Karpas-422 (cell line): ENCODE measurements at regions not wholly inside any gene's neighbourhood (a gene's known extent, or its start where the extent isn't known, plus 50 kb on each side); places are given as distances from the start of the nearest gene placed in this dataset.

Source experiments
- DNase-seq: peaks from one replicate; pipeline ENCODE4 v3.0.0-alpha.2; 2015
- H2AFZ ChIP-seq: fragments of 200-600 bp; sonication (generic); 2 replicates; pipeline ENCODE4 v1.6.1; 2014; ENCODE audit warnings: antibody characterized with exemption, low read length, mixed read lengths
- H3K27ac ChIP-seq: fragments of 200-600 bp; sonication (generic); 2 replicates; pipeline ENCODE4 v1.5.1; 2014; ENCODE audit warnings: mild to moderate bottlenecking, low read length, moderate library complexity
- H3K27me3 ChIP-seq: fragments of 200-600 bp; sonication (generic); 2 replicates; pipeline ENCODE4 v1.6.1; 2014; ENCODE audit warnings: low read length, mixed read lengths
- H3K36me3 ChIP-seq: fragments of 200-600 bp; sonication (generic); 2 replicates; pipeline ENCODE4 v1.6.1; 2014; ENCODE audit warnings: low read length, mixed read lengths; ENCODE audit not compliant: insufficient read depth
- H3K4me1 ChIP-seq: fragments of 200-600 bp; sonication (generic); 2 replicates; pipeline ENCODE4 v1.6.1; 2014; ENCODE audit warnings: mild to moderate bottlenecking, low read length, mixed read lengths
- H3K4me2 ChIP-seq: fragments of 200-600 bp; sonication (generic); 2 replicates; pipeline ENCODE4 v1.6.1; 2014; ENCODE audit warnings: low read length, low read depth, mild to moderate bottlenecking; ENCODE audit not compliant: poor library complexity, severe bottlenecking
- H3K4me3 ChIP-seq: fragments of 200-600 bp; sonication (generic); 2 replicates; pipeline ENCODE4 v1.5.1; 2014; ENCODE audit warnings: mild to moderate bottlenecking, antibody characterized with exemption, low read length, mixed read lengths
- H3K79me2 ChIP-seq: fragments of 200-600 bp; sonication (generic); 2 replicates; pipeline ENCODE4 v1.6.1; 2014; ENCODE audit warnings: mild to moderate bottlenecking, low read length, mixed read lengths
- H3K9ac ChIP-seq: fragments of 200-600 bp; sonication (generic); 2 replicates; pipeline ENCODE4 v1.6.0; 2014; ENCODE audit warnings: low read length
- H3K9me2 ChIP-seq: fragments of 200-600 bp; sonication (generic), shearing (Covaris generic); replicated peaks from 2 replicates; pipeline ENCODE4 v1.6.0; 2014; ENCODE audit warnings: mild to moderate bottlenecking, low read length, moderate library complexity; ENCODE audit not compliant: insufficient read depth
- H3K9me3 ChIP-seq: fragments of 300-700, 200-600 bp; sonication (generic); 2 replicates; pipeline ENCODE4 v1.6.1; 2014; ENCODE audit warnings: low read length, mixed read lengths
- H4K20me1 ChIP-seq: fragments of 200-600 bp; sonication (generic); 2 replicates; pipeline ENCODE4 v1.6.1; 2014; ENCODE audit warnings: mild to moderate bottlenecking, antibody characterized with exemption, low read length, low read depth; ENCODE audit not compliant: insufficient read depth

DNA sequence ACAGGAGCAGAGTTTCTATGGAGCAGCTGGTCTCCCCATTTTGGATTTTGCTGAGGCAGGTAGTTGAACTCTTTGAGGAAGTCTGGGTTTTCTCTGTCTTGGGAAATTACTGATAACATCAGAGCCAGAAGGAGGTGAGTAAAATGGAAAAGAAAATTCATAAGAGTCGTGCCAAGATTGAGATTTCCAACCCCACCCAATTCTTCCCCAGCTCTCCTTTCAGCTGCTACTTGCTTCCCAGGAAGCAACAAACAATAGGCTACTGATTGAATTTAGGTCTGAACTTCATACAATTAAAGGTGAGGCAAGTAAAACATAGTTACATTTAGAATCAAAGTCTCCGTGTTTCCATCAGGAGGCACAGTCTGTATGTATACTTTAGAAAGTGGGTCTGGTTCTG is 54.6 kb upstream of the EOLA2 start:
- no peaks in the 10 kb centered on the region for H3K9me3 ChIP-seq
- H3K36me3 ChIP-seq: no peaks in the 10 kb centered on the region

DNA sequence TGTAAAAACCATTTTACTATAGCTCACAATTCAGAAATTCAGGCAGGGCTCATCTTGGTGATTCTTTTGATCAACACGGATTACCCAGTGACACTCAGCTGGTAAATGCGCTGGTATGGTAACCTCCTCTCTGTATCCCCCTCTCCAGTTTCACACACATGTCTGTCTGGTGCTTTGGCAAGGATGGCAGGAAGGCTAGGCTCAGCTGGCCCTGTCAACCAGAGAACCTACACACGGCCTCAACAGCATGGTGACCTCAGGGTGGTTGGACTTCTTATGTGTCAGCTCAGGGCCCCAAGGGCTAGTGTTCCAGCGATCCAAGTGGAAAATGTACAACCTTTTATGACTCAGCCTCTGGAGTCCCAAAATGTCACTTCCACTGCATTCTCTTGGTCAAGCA is 55.7 kb upstream of the EOLA2 start:
- no peak for DNase-seq
- H2AFZ ChIP-seq: no peak overlapping the region
- H3K36me3 ChIP-seq: no peaks in the 10 kb centered on the region
- H4K20me1 ChIP-seq: no peaks in the 10 kb centered on the region
- H3K9ac ChIP-seq: no peak overlapping the region
- no peaks in the 10 kb centered on the region for H3K9me2 ChIP-seq
- H3K4me2 ChIP-seq: no peak overlapping the region
- no peaks in the 10 kb centered on the region for H3K4me1 ChIP-seq
- no peaks in the 10 kb centered on the region for H3K79me2 ChIP-seq
- no peaks in the 10 kb centered on the region for H3K27me3 ChIP-seq
- H3K27ac ChIP-seq: no peak overlapping the region
- H3K9me3 ChIP-seq: no peaks in the 10 kb centered on the region
- no peak overlapping the region for H3K4me3 ChIP-seq

More for the DNA sequence above, 54.6 kb upstream of the EOLA2 start:
- H2AFZ ChIP-seq: no peak overlapping the region
- H4K20me1 ChIP-seq: no peaks in the 10 kb centered on the region
- H3K79me2 ChIP-seq: no peaks in the 10 kb centered on the region
- no peak overlapping the region for H3K4me3 ChIP-seq
- H3K4me1 ChIP-seq: peaks cover under 1% of the 10 kb centered on the region; the same call in 1 of the 2 replicates
- H3K4me2 ChIP-seq: no peak overlapping the region
- DNase-seq: no peak
- no peaks in the 10 kb centered on the region for H3K9me2 ChIP-seq
- H3K27me3 ChIP-seq: no peaks in the 10 kb centered on the region
- H3K27ac ChIP-seq: no peak overlapping the region
- H3K9ac ChIP-seq: no peak overlapping the region

GRCh38 chrX:149996515-149996914 is 58.2 kb upstream of the EOLA2 start:
- H3K4me3 ChIP-seq: no peak overlapping the region
- no peaks in the 10 kb centered on the region for H3K27me3 ChIP-seq
- H3K9me3 ChIP-seq: no peaks in the 10 kb centered on the region
- no peak for DNase-seq
- H2AFZ ChIP-seq: no peak overlapping the region
- H3K9me2 ChIP-seq: no peaks in the 10 kb centered on the region
- H3K9ac ChIP-seq: no peak overlapping the region
- H3K27ac ChIP-seq: no peak overlapping the region
- no peaks in the 10 kb centered on the region for H3K4me1 ChIP-seq
- no peaks in the 10 kb centered on the region for H4K20me1 ChIP-seq
- H3K36me3 ChIP-seq: no peaks in the 10 kb centered on the region
- no peak overlapping the region for H3K4me2 ChIP-seq
- no peaks in the 10 kb centered on the region for H3K79me2 ChIP-seq

GRCh38 chrX:150005027-150005426 is 66.7 kb upstream of the EOLA2 start:
- no peaks in the 10 kb centered on the region for H4K20me1 ChIP-seq
- no peak for DNase-seq
- H3K9me2 ChIP-seq: no peaks in the 10 kb centered on the region
- H3K4me3 ChIP-seq: no peak overlapping the region
- no peaks in the 10 kb centered on the region for H3K9me3 ChIP-seq
- no peak overlapping the region for H2AFZ ChIP-seq
- H3K27me3 ChIP-seq: no peaks in the 10 kb centered on the region
- H3K4me2 ChIP-seq: no peak overlapping the region
- no peaks in the 10 kb centered on the region for H3K79me2 ChIP-seq
- H3K36me3 ChIP-seq: no peaks in the 10 kb centered on the region
- no peak overlapping the region for H3K27ac ChIP-seq
- H3K4me1 ChIP-seq: no peaks in the 10 kb centered on the region
- H3K9ac ChIP-seq: no peak overlapping the region

DNA sequence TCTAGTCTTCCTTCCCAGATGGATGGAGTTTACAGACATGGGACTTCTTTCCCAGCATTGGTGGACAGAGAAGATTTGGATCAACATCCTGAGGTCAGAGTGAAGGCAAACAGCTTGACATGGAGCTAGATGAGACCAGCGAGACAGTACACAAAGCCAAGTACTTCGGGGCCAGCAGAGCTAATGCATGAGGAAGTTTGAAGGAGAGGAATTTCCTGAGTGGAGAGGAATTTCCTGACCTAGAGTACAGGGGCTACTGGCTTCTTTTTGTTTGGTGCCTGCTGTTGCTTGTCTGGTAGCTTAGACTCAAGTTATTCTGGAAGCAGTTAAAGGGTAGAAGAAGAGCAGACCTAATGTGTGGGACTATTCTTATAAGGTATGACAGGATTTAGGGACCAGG is 69.1 kb upstream of the EOLA2 start:
- Histone ChIP-seq H3K4me2 (no peak overlapping the region), H3K9me3 (no peaks in the 10 kb centered on the region), H4K20me1 (no peaks in the 10 kb centered on the region), H2AFZ (no peak overlapping the region), H3K36me3 (no peaks in the 10 kb centered on the region), H3K9ac (no peak overlapping the region), H3K9me2 (no peaks in the 10 kb centered on the region), H3K4me1 (no peaks in the 10 kb centered on the region), H3K79me2 (no peaks in the 10 kb centered on the region), H3K4me3 (no peak overlapping the region), H3K27me3 (no peaks in the 10 kb centered on the region), H3K27ac (no peak overlapping the region)
- DNase-seq: no peak

- no peaks in the 10 kb centered on the region for H3K4me1 ChIP-seq
- no peaks in the 10 kb centered on the region for H3K27me3 ChIP-seq
- no peaks in the 10 kb centered on the region for H3K9me2 ChIP-seq
- H3K9ac ChIP-seq: no peak overlapping the region
- no peaks in the 10 kb centered on the region for H4K20me1 ChIP-seq
- no peak for DNase-seq
- H3K79me2 ChIP-seq: no peaks in the 10 kb centered on the region
- H3K4me2 ChIP-seq: no peak overlapping the region
- no peaks in the 10 kb centered on the region for H3K9me3 ChIP-seq
- H3K36me3 ChIP-seq: no peaks in the 10 kb centered on the region
- H2AFZ ChIP-seq: no peak overlapping the region
- no peak overlapping the region for H3K27ac ChIP-seq
- H3K4me3 ChIP-seq: no peak overlapping the region
Observed at GRCh38 chrX:150012647-150013381, 74.5 kb upstream of the EOLA2 start.

DNA sequence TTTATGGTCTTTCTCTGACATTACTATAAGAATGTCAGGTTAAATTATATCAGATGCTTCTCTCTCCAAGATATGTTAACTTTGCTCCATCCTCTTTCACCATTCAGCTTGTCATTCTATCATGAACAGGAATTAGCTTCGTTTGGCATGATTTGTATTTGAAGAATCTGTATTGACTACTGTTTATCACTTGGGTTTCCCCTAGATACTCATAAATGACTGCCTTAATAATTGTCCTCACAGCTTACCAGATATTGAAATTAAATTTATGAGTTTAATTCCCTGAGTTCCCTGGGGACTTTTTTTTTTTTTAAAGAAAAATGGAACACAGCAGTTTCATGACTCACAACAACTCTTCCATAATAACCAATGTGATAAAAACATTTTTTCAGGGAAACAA is 76.2 kb upstream of the EOLA2 start:
- no peaks in the 10 kb centered on the region for H3K4me1 ChIP-seq
- DNase-seq: no peak
- no peak overlapping the region for H3K27ac ChIP-seq
- H3K79me2 ChIP-seq: no peaks in the 10 kb centered on the region
- no peaks in the 10 kb centered on the region for H3K36me3 ChIP-seq
- no peaks in the 10 kb centered on the region for H3K9me3 ChIP-seq
- H4K20me1 ChIP-seq: no peaks in the 10 kb centered on the region
- no peak overlapping the region for H3K4me2 ChIP-seq
- H3K9me2 ChIP-seq: no peaks in the 10 kb centered on the region
- no peak overlapping the region for H3K4me3 ChIP-seq
- H3K9ac ChIP-seq: no peak overlapping the region
- no peaks in the 10 kb centered on the region for H3K27me3 ChIP-seq
- no peak overlapping the region for H2AFZ ChIP-seq

DNA sequence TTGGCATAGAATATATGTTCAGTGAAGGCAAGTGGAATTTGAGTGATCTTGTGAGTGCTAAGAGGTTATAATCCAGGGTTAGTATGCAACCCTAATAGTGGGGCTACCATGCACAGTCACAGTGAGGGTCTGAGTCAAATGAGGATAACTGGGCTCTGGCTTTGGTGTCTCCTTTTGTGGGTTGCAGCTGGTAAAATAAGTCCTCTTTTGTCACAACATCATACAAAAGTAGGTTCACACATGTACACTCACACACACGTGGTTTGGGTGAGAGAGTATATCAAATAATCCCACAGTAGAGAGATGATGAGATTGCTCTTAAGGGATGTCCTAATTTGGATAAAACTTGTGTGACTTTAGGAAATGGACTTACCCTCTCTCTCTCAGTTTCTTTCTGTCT is 79.6 kb upstream of the EOLA2 start:
- Histone ChIP-seq H3K79me2 (no peaks in the 10 kb centered on the region), H3K36me3 (no peaks in the 10 kb centered on the region), H3K9me3 (no peaks in the 10 kb centered on the region), H2AFZ (no peak overlapping the region), H4K20me1 (no peaks in the 10 kb centered on the region), H3K27me3 (no peaks in the 10 kb centered on the region), H3K9me2 (no peaks in the 10 kb centered on the region), H3K27ac (no peak overlapping the region), H3K9ac (no peak overlapping the region), H3K4me1 (no peaks in the 10 kb centered on the region), H3K4me2 (no peak overlapping the region), H3K4me3 (no peak overlapping the region)
- no peak for DNase-seq
